Fibroblast of gingiva (primary cell): ENCODE measurements at regions not wholly inside any gene's neighbourhood (a gene's known extent, or its start where the extent isn't known, plus 50 kb on each side); places are given as distances from the start of the nearest gene placed in this dataset.
"Not testable (repeated sequence)": the region's sequence is repeated elsewhere in the genome, so short reads cannot be mapped to it uniquely, and the experiment has no call there.

Experiments used
- DNase-seq: peaks from one replicate; pipeline ENCODE4 v3.0.0-alpha.2; 2011; ENCODE audit warnings: low read depth

- DNase-seq, result not testable (repeated sequence)
Observed at GRCh38 chr18:5830902-5831301, 64.4 kb downstream of the TMEM200C start.

GRCh38 chr18:5828913-5829312 is 66.4 kb downstream of the TMEM200C start:
- DNase-seq, result no peak

GRCh38 chr18:5825663-5826062 is 69.7 kb downstream of the TMEM200C start:
- no peak for DNase-seq

DNA sequence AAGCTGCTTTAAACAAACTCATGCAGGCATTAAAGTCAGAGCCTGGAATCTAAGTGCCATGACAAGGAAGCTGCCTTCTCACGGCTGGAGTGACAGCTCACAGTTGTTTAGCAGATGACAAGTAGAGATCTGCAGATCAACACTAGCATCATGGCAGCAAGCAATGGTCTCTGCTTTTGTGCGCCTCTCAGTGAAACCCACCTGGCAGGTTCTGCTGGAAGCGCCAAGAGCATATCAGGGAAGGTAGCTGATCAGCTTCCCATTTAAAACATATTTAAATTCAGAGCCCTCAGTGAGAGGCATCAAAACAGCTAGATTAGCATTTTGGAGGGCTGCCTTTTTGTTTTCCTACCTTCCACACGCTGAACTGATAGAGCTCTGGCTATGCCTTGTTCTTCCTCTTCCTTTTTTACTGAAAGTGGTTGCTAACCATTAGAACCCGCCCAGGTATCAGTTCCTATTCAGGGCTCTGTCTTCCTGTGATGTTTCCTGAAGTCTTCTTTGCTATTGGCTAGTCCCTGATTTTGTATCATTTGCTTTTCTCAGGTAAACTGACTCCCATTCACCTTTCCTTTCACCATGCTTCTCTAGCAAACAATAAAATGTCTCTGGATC is 70.8 kb downstream of the TMEM200C start:
- DNase-seq, result no peak

- DNase-seq, result no peak
Observed at GRCh38 chr18:5817816-5818215, 77.5 kb downstream of the TMEM200C start.

DNA sequence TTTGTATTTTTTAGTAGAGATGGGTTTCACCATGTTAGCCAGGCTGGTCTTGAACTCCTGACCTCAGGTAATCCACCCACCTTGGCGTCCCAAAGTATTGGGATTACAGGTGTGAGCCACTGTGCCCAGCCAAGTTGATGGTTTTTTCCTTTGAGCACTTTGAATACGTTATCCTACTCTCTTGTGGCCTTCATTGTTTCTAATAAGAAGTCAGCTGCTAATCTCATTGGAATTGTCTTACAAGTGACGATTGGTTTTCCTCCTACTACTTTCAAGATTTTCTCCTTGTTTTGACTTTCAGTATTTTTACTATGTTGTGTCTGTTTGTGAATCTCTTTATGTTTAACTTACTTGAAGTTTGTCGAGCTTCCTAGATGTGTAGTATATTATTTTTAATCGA is 88.5 kb downstream of the TMEM200C start:
- DNase-seq, result no peak

- DNase-seq, result no peak
Observed at GRCh38 chr18:5787936-5788335, 107.4 kb downstream of the TMEM200C start.

DNA sequence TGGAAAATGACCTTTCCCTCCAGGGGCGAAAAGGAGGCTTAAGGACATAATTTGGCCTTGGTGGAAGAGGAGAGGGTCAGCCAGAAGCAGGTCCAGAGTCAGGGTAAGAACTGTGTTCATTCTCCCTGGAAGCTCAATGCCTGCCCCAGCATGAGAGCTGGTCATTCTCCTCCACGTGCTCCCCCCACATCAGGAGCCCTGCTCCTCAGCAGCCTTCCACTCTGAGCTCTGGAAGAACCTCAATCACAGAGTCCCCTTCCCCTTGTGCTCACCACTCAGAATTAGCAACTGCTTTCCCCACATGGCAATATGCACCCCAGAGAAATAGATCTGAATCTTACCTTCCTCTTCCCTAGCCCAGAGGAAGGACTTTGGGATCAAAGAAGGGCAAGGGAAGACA is 115.4 kb downstream of the TMEM200C start:
- DNase-seq, result no peak

GRCh38 chr18:5772306-5773105 is 122.8 kb downstream of the TMEM200C start:
- no peak for DNase-seq

GRCh38 chr18:5771343-5771742 is 124.0 kb downstream of the TMEM200C start:
- DNase-seq, result no peak

GRCh38 chr18:5770176-5770575 is 125.1 kb downstream of the TMEM200C start:
- no peak for DNase-seq

DNA sequence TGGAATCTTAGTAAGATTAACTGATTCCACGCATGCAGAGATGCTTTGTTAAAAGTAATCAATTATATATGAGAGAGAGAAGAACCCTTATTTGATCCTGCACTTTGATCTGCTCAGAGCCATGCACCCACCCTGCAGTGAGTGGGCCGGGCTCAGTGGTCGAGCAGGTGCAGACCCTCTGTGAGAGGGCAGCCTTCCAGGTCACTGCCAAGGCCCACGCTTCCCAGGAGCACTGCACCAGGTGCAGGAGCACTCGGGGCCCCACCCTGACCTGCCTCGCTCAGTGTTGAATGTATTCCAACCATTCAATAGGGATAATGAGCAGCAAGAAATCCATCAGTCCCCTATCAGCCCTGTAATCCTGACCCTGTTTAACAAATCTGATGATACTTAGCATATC is 126.9 kb downstream of the TMEM200C start:
- DNase-seq, result no peak

GRCh38 chr18:5759194-5759593 is 136.1 kb downstream of the TMEM200C start:
- no peak for DNase-seq

DNA sequence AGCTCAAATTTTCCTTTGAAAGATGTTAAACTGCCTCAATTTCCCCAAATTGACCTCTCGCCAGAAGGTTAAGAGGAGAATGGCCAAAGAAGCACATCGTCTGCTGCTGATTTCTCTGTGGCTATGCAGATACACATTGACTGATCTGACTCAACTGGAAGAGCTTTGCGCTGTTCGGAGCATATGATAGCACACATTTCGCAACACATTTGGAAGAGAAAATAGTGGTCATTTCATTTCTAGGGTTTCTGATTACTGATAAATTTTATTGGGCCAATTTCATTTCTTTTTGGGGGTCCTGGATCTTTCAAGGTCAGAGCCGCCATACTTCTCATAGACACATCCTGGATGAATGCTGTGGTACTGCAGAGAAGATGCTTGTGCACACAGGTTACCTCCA is 138.5 kb downstream of the TMEM200C start:
- no peak for DNase-seq

GRCh38 chr18:5747678-5748077 is 147.6 kb downstream of the TMEM200C start:
- no peak for DNase-seq

DNA sequence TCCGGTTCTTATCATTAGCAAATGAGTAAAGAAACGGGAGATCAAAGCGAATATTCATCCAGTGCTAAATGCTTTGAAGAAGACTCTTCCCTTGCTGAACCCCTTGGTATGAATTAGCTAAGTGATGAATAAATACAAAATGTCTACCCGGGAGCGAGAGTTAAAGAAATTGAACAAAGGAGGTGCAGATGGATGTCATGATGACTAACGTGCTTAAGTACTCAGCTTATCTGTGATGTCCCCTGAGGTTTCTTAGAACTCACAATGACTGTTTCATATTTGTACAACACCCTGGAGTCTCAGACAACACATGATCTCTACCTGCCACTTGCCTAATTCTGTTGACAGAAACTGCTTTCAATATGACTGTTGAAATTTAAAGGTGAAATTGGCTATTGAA is 148.5 kb downstream of the TMEM200C start:
- DNase-seq, result no peak

- no peak for DNase-seq
Observed at GRCh38 chr18:5744659-5745058, 150.7 kb downstream of the TMEM200C start.

DNA sequence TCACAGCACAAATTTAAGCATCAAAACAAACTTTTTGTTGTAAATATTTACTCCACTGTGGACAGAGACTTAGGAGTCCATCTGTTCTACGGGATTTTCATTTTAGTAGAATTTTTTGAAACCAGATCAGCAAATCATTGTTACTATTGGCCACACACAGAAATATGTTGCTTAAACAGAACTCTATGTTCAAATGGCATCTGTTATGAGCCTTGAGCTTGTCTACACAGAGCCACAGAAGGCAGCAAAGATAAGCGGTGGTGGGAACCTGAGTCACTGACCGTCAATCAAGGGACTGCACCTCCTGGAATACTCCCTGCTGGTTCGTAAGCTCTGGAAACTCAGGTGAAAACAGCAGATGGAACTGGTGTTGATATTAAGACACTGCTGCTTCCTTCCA is 156.8 kb downstream of the TMEM200C start:
- no peak for DNase-seq

DNA sequence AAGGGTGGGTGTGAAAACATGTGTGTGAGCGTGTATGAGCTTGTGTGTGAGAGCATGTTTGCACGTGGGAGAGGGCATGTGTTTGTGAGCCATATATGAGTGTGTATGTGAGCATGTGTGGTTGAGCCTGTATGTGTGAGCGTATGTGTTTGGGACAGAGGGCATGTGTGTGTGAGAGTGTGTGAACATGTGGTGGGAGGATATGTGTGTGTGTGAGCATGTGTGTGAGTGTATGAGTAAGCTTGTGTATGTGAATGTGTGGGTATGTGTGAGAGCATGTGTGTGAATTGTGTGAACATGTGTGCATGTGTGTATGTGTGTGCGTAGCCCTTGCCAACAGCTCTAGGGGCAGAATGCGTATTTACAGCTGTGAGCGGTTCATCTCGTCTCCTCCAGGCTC is 163.0 kb downstream of the TMEM200C start:
- DNase-seq, result no peak

DNA sequence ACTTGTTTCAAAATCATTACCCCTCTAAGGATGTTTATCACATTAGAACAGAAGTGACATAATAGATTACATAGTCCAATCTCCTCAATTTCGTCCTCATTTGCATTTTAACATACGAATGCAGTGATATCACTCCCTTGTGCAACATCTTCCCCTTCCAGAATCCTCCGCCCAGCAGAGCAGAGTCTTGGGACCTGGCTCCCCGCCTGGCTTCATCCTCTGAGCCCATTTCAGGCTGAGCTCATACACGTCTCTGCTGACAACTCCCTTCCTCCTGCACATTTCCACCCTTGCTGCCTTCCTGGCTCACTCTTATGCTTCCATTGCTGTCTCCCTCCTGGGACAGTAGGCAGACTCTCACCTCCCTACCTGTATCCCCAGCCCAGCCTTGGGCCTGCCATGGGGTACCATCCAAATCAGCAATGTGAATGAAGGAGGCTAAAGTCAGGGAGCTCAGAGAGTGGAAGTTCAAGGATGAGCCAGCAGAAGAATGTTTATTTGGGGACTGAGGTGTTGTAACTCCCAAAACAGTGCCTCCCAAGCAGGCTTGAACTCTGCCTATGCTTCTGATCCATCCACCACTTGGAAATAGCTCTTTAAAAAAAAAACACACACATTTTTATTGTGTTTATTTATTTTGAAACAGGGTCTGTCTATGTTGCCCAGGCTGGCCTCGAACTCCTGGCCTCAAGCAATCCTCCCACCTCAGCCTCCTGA is 165.2 kb downstream of the TMEM200C start:
- no peak for DNase-seq

GRCh38 chr18:5728531-5728930 is 166.8 kb downstream of the TMEM200C start:
- DNase-seq, result no peak

DNA sequence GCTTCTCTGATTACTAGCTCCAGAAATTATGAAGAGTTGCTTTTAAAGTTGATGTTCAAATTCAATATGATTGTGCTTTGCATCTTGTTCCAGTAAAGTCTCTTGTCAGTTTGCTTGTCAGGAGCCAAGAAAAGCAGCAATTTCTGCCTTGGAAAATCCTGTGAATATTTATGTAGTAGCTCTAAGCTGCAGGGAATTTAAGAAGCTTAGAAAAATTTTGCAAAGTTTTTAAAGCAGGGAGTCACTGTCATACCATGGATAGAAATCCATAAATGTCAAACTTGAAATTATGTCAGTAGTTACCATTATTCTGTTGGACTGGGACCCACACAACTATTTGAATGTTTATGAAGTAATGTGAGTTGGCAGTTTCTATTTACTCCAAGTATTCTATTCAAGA is 169.3 kb downstream of the TMEM200C start:
- no peak for DNase-seq

DNA sequence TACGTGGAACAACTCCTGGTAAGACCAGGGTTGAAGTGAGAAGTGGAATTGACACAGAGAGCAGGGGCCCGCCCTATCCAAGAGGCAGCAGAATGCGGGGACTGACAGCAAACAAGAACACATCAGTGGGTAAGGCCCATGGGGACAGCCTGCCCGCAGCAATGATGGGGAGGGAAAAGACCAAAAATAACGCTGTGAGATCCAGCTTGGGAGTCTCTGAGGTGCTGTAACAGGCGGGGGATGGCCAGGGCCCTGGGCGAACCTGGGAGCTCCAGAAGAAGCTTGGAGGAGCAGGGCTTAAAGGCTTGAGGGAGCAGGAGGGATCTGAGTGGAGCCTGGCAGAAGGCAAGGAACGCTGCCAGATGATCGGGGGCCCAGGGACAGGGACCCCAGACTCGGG is 173.4 kb downstream of the TMEM200C start:
- DNase-seq, result no peak
